ENCODE measurements at regions not wholly inside any gene's neighbourhood (a gene's known extent, or its start where the extent isn't known, plus 50 kb on each side); places are given as distances from the start of the nearest gene placed in this dataset.
A peak's percentile ranks its signal among the peaks of the same experiment; 100 is the strongest.
"Not testable (repeated sequence)": the region's sequence is repeated elsewhere in the genome, so short reads cannot be mapped to it uniquely, and the experiment has no call there.

GRCh38 chr20:54726687-54727300 lies 251.4 kb downstream of the DOK5 start:
- Histone ChIP-seq H3K36me3 (ENCODE audit: low read depth) (no peaks in the 10 kb centered on the region), H3K4me1 (ENCODE audit: low read depth) (no peaks in the 10 kb centered on the region), H3K4me3 (no peak overlapping the region), H3K9me3 (no peaks in the 10 kb centered on the region)
- ATAC-seq (no peak), DNase-seq (peak in 1 of 3 donors; percentile 2)
- intact Hi-C loops (cut with DNase I, micrococcal nuclease) = no loop called here
- no peak for TF ChIP-seq CTCF (IDR thresholded peaks at IDR 0.05)

- H3K36me3 ChIP-seq (ENCODE audit: low read depth); intact Hi-C loops (cut with DNase I, micrococcal nuclease); ATAC-seq: not testable (repeated sequence)
Observed at GRCh38 chr20:54725266-54725665, 249.9 kb downstream of the DOK5 start.

GRCh38 chr20:54723723-54724122 lies 248.3 kb downstream of the DOK5 start:
- Histone ChIP-seq H3K36me3 (ENCODE audit: low read depth) (no peaks in the 10 kb centered on the region), H3K4me1 (ENCODE audit: low read depth) (no peaks in the 10 kb centered on the region), H3K9me3 (no peaks in the 10 kb centered on the region), H3K4me3 (no peak overlapping the region)
- ATAC-seq (no peak), DNase-seq (no peak)
- intact Hi-C loops (cut with DNase I, micrococcal nuclease) = no loop called here
- no peak for TF ChIP-seq CTCF (IDR thresholded peaks at IDR 0.05)

More at GRCh38 chr20:54725266-54725665, 249.9 kb downstream of the DOK5 start:
- H3K4me1 ChIP-seq (ENCODE audit: low read depth); H3K4me3 ChIP-seq; H3K9me3 ChIP-seq; DNase-seq: not testable (repeated sequence)

GRCh38 chr20:54717983-54718382 lies 242.6 kb downstream of the DOK5 start:
- H3K4me1 ChIP-seq (ENCODE audit: low read depth) = no peaks in the 10 kb centered on the region
- no peak overlapping the region for H3K4me3 ChIP-seq
- TF ChIP-seq CTCF (IDR thresholded peaks at IDR 0.05) = no peak
- no peaks in the 10 kb centered on the region for H3K9me3 ChIP-seq
- ATAC-seq (no peak), DNase-seq (no peak)
- no peaks in the 10 kb centered on the region for H3K36me3 ChIP-seq (ENCODE audit: low read depth)
- intact Hi-C loops (cut with DNase I, micrococcal nuclease) = no loop called here

GRCh38 chr20:54716790-54717189 lies 241.4 kb downstream of the DOK5 start:
- intact Hi-C loops (cut with DNase I, micrococcal nuclease) = no loop called here
- Histone ChIP-seq H3K36me3 (ENCODE audit: low read depth) (no peaks in the 10 kb centered on the region), H3K4me1 (ENCODE audit: low read depth) (no peaks in the 10 kb centered on the region), H3K9me3 (no peaks in the 10 kb centered on the region), H3K4me3 (no peak overlapping the region)
- DNase-seq (no peak), ATAC-seq (no peak)
- TF ChIP-seq CTCF (IDR thresholded peaks at IDR 0.05) = no peak

GRCh38 chr20:54716174-54716747 lies 240.9 kb downstream of the DOK5 start:
- no peak overlapping the region for H3K4me3 ChIP-seq
- no peak for ATAC-seq
- no peak for TF ChIP-seq CTCF (IDR thresholded peaks at IDR 0.05)
- no peaks in the 10 kb centered on the region for H3K9me3 ChIP-seq
- no peaks in the 10 kb centered on the region for H3K4me1 ChIP-seq (ENCODE audit: low read depth)
- intact Hi-C loops (cut with DNase I, micrococcal nuclease) = no loop called here
- no peaks in the 10 kb centered on the region for H3K36me3 ChIP-seq (ENCODE audit: low read depth)
- no peak for DNase-seq

All from mucosa of descending colon (tissue), 3 donors.